IgD-negative memory B cell (primary cell): ENCODE measurements at regions not wholly inside any gene's neighbourhood (a gene's known extent, or its start where the extent isn't known, plus 50 kb on each side); places are given as distances from the start of the nearest gene placed in this dataset.
"Not testable (repeated sequence)": the region's sequence is repeated elsewhere in the genome, so short reads cannot be mapped to it uniquely, and the experiment has no call there.

ENCODE experiments used
- H3K27ac Mint-ChIP-seq, 3 donors: one replicate each; pipeline ENCODE4 v1.8.0; 2020 to 2022; ENCODE audit warnings: mild to moderate bottlenecking in 3 of 3, mixed read lengths in 3 of 3, moderate library complexity in 1 of 3
- H3K27me3 Mint-ChIP-seq: one replicate; pipeline ENCODE4 v1.8.0; 2021; ENCODE audit warnings: mixed read lengths
- H3K36me3 Mint-ChIP-seq: one replicate; pipeline ENCODE4 v1.8.0; 2020; ENCODE audit warnings: mild to moderate bottlenecking, mixed read lengths
- H3K4me1 Mint-ChIP-seq, 3 donors: one replicate each; pipeline ENCODE4 v1.8.0; 2020 to 2022; ENCODE audit warnings: mixed read lengths in 3 of 3, mild to moderate bottlenecking in 1 of 3
- H3K4me3 Mint-ChIP-seq, 4 donors: one replicate each; pipeline ENCODE4 v1.8.0; 2020 to 2022; ENCODE audit warnings: mild to moderate bottlenecking in 4 of 4, mixed read lengths in 4 of 4, moderate library complexity in 3 of 4
- H3K9me3 Mint-ChIP-seq, 3 donors: one replicate each; pipeline ENCODE4 v1.8.0; 2020 to 2021; ENCODE audit warnings: mixed read lengths in 3 of 3, mild to moderate bottlenecking in 1 of 3

GRCh38 chr16:59573528-59574271 is 839.6 kb upstream of the GOT2 start:
- Mint-ChIP-seq H3K4me3 (no peak overlapping the region), H3K27ac (no peak overlapping the region), H3K27me3 (no peaks in the 10 kb centered on the region), H3K36me3 (no peaks in the 10 kb centered on the region), H3K9me3 (no peaks in the 10 kb centered on the region), H3K4me1 (no peaks in the 10 kb centered on the region)

GRCh38 chr16:59567496-59567895 is 833.4 kb upstream of the GOT2 start:
- peaks cover 0 to 7% (median 1%) of the 10 kb centered on the region in 3 donors for H3K9me3 Mint-ChIP-seq
- H3K4me1 Mint-ChIP-seq = no peaks in the 10 kb centered on the region
- H3K36me3 Mint-ChIP-seq = no peaks in the 10 kb centered on the region
- H3K4me3 Mint-ChIP-seq = no peak overlapping the region
- no peak overlapping the region for H3K27ac Mint-ChIP-seq
- H3K27me3 Mint-ChIP-seq = no peaks in the 10 kb centered on the region

GRCh38 chr16:59566446-59566845 is 832.3 kb upstream of the GOT2 start:
- H3K9me3 Mint-ChIP-seq = peaks cover 0 to 7% (median 1%) of the 10 kb centered on the region in 3 donors
- H3K4me1 Mint-ChIP-seq = no peaks in the 10 kb centered on the region
- no peak overlapping the region for H3K27ac Mint-ChIP-seq
- no peak overlapping the region for H3K4me3 Mint-ChIP-seq
- H3K27me3 Mint-ChIP-seq = no peaks in the 10 kb centered on the region
- no peaks in the 10 kb centered on the region for H3K36me3 Mint-ChIP-seq

- H3K27me3 Mint-ChIP-seq = no peaks in the 10 kb centered on the region
- H3K4me3 Mint-ChIP-seq = no peak overlapping the region
- H3K4me1 Mint-ChIP-seq = no peaks in the 10 kb centered on the region
- H3K36me3 Mint-ChIP-seq = no peaks in the 10 kb centered on the region
- H3K27ac Mint-ChIP-seq = no peak overlapping the region
- H3K9me3 Mint-ChIP-seq = peaks cover 0 to 19% (median 4%) of the 10 kb centered on the region in 3 donors
These were observed 824.6 kb upstream of the GOT2 start for GRCh38 chr16:59558679-59559078.

GRCh38 chr16:59552164-59552563 is 818.0 kb upstream of the GOT2 start:
- Mint-ChIP-seq H3K36me3 (no peaks in the 10 kb centered on the region), H3K27ac (no peak overlapping the region), H3K4me1 (no peaks in the 10 kb centered on the region), H3K4me3 (no peak overlapping the region), H3K9me3 (peaks cover 5 to 17% (median 9%) of the 10 kb centered on the region in 3 donors), H3K27me3 (no peaks in the 10 kb centered on the region)

- H3K27ac Mint-ChIP-seq = no peak overlapping the region
- H3K27me3 Mint-ChIP-seq = no peaks in the 10 kb centered on the region
- peaks cover 3 to 9% (median 8%) of the 10 kb centered on the region in 3 donors for H3K9me3 Mint-ChIP-seq
- no peaks in the 10 kb centered on the region for H3K36me3 Mint-ChIP-seq
- H3K4me3 Mint-ChIP-seq = no peak overlapping the region
- H3K4me1 Mint-ChIP-seq = no peaks in the 10 kb centered on the region
These were observed 811.6 kb upstream of the GOT2 start for GRCh38 chr16:59545721-59546120.

GRCh38 chr16:59543641-59544040 is 809.5 kb upstream of the GOT2 start:
- Mint-ChIP-seq H3K9me3 (peaks cover 3 to 11% (median 7%) of the 10 kb centered on the region in 3 donors), H3K36me3 (no peaks in the 10 kb centered on the region), H3K4me1 (no peaks in the 10 kb centered on the region), H3K27ac (no peak overlapping the region), H3K27me3 (no peaks in the 10 kb centered on the region), H3K4me3 (no peak overlapping the region)

GRCh38 chr16:59540621-59541020 is 806.5 kb upstream of the GOT2 start:
- Mint-ChIP-seq H3K4me3 (no peak overlapping the region), H3K4me1 (no peaks in the 10 kb centered on the region), H3K27ac (no peak overlapping the region), H3K36me3 (peaks cover 2% of the 10 kb centered on the region), H3K9me3 (peaks cover 0 to 11% (median 10%) of the 10 kb centered on the region in 3 donors), H3K27me3 (no peaks in the 10 kb centered on the region)

- Mint-ChIP-seq H3K27me3 (peaks cover 1% of the 10 kb centered on the region), H3K9me3 (peaks cover 2 to 11% (median 11%) of the 10 kb centered on the region in 3 donors), H3K4me1 (no peaks in the 10 kb centered on the region), H3K27ac (no peak overlapping the region), H3K4me3 (no peak overlapping the region), H3K36me3 (peaks cover 2% of the 10 kb centered on the region)
These were observed 801.2 kb upstream of the GOT2 start for GRCh38 chr16:59535298-59535697.

- no peaks in the 10 kb centered on the region for H3K36me3 Mint-ChIP-seq
- H3K27ac Mint-ChIP-seq = no peak overlapping the region
- H3K4me3 Mint-ChIP-seq = no peak overlapping the region
- no peaks in the 10 kb centered on the region for H3K27me3 Mint-ChIP-seq
- H3K4me1 Mint-ChIP-seq = no peaks in the 10 kb centered on the region
- peaks cover 0 to 5% (median 0%) of the 10 kb centered on the region in 3 donors for H3K9me3 Mint-ChIP-seq
These were observed 793.3 kb upstream of the GOT2 start for GRCh38 chr16:59527206-59527997.

- Mint-ChIP-seq H3K4me3 (no peak overlapping the region), H3K36me3 (no peaks in the 10 kb centered on the region), H3K27me3 (no peaks in the 10 kb centered on the region), H3K4me1 (no peaks in the 10 kb centered on the region), H3K27ac (no peak overlapping the region), H3K9me3 (peaks cover 2 to 17% (median 10%) of the 10 kb centered on the region in 3 donors)
These were observed 788.7 kb upstream of the GOT2 start for GRCh38 chr16:59522826-59523225.

- not testable (repeated sequence) for H3K36me3 Mint-ChIP-seq, H3K4me3 Mint-ChIP-seq, H3K27ac Mint-ChIP-seq, H3K4me1 Mint-ChIP-seq, H3K27me3 Mint-ChIP-seq
- H3K9me3 Mint-ChIP-seq = peaks cover 12 to 17% (median 15%) of the 10 kb centered on the region in 3 donors
These were observed 784.6 kb upstream of the GOT2 start for GRCh38 chr16:59518721-59519120.

- Mint-ChIP-seq H3K9me3 (peaks cover 7 to 17% (median 13%) of the 10 kb centered on the region in 3 donors), H3K4me1 (no peaks in the 10 kb centered on the region), H3K27me3 (no peaks in the 10 kb centered on the region), H3K27ac (no peak overlapping the region), H3K36me3 (no peaks in the 10 kb centered on the region), H3K4me3 (no peak overlapping the region)
These were observed 780.5 kb upstream of the GOT2 start for GRCh38 chr16:59514651-59515050.

GRCh38 chr16:59510008-59510424 is 775.9 kb upstream of the GOT2 start:
- Mint-ChIP-seq H3K4me1 (no peaks in the 10 kb centered on the region), H3K36me3 (no peaks in the 10 kb centered on the region), H3K4me3 (no peak overlapping the region), H3K9me3 (peaks cover 0 to 7% (median 5%) of the 10 kb centered on the region in 3 donors), H3K27ac (no peak overlapping the region), H3K27me3 (no peaks in the 10 kb centered on the region)

- Mint-ChIP-seq H3K36me3 (no peaks in the 10 kb centered on the region), H3K27me3 (no peaks in the 10 kb centered on the region), H3K27ac (no peak overlapping the region), H3K4me1 (no peaks in the 10 kb centered on the region), H3K4me3 (no peak overlapping the region), H3K9me3 (peaks cover 0 to 7% (median 3%) of the 10 kb centered on the region in 3 donors)
These were observed 766.5 kb upstream of the GOT2 start for GRCh38 chr16:59500601-59501000.
